ENCODE measurements at regions not wholly inside any gene's neighbourhood (a gene's known extent, or its start where the extent isn't known, plus 50 kb on each side); places are given as distances from the start of the nearest gene placed in this dataset.

DNA sequence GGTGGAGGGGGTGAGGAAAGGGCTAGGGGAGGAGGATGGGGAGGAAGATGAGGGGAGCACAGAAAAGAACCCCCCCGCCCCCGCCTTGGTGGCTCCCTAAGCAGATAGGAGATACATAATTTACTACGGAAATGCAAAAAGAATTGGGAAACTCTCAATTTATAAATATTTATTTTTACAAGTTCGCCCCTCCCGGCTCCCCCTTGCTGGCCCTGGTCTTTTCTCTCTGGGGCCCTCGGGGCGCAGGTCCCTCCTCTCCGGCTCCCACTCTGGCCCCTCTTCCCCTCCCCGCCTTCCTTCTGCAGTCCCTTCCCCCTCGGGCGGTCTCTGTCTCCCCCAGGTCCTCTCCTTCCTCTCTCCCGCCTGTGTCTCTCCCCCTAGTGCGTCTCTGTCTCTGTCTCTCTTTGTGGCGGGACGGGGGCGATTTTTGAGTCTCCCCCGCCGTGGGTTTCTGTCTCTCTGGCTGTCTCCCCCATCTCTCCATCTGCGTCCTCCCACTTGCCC is 173.6 kb upstream of the IER5L start:
- DNase-seq: no peak

DNA sequence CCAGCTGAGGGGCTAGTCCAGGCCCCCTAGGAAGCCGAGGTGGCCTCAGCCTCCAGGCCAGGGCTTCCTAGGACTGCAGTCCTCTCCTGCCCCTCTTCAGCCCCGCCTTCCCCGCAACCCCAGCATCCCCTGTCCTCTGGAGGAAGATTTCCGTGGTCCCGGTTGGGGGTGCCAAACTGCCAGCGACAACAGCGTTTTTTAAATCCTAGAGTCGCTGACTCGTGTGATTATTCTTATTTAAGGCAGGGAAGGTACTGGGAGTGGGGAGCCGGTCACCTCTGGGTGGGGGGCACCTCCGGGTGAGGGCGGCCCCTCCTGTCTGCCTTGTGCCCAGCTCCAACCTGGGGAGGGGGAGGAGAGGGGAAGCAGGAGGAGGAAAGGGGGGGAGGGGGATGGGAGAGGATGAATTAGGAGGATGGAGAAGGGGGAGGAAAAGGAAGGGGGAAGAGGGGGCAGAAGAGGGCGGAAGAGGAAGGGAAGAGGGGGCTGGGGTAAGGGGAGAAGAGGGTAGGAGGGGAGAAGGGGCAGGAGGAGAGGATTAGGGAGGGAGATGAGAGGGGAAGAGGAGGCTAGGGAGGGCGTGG is 173.1 kb upstream of the IER5L start:
- DNase-seq: no peak

DNA sequence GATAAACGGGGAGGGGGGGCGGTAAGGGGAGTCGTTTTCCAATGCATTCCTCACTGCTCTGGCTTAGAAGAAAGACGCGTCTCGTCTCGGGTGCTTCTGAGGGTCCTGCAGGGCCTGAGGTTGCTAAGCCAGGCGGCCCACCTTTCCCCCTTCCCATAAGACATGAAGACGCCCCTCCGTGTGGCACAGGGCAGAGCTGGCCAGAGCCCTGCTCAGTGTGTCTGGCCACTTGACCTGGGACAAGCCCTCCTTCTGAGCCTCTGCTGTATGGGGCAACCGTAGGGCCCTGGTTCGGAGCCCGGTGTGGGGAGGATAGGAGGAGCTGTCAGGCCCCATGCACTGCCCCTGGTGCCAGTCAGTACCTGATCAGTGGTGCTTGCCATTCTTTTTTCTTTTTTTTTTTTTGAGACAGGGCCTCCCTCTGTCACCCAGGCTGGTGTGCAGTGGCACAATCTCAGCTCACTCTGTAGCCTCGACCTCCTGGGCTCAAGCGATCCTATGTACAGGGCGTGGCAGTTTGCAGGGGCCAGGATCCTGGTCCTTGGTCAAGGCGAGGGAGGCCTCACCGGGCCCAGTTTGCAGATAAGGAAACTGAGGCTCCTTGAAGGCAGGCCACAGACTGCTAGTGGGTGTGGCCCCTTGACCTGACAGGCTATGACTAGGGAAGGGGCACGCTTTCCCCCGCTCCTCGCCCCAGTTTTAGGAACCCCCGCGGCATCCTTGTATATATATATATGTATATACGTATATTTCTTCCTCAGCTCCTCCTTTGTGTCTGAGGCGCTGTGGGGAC is 172.3 kb upstream of the IER5L start:
- DNase-seq: no peak

DNA sequence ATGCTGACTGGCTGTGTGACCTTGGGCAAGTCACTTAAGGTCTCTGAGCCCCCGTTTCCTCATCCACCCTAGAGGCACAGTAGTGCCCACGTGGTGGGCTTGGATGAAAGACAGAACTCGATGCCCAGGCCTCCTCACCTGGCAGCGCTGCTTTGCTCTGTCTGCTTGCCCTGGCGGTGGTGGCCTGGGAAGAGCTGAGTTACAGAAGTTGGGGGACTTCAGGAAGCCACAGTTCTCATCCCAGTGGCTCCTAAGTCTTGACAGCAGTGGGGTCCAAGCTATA is 171.5 kb upstream of the IER5L start:
- no peak for DNase-seq

DNA sequence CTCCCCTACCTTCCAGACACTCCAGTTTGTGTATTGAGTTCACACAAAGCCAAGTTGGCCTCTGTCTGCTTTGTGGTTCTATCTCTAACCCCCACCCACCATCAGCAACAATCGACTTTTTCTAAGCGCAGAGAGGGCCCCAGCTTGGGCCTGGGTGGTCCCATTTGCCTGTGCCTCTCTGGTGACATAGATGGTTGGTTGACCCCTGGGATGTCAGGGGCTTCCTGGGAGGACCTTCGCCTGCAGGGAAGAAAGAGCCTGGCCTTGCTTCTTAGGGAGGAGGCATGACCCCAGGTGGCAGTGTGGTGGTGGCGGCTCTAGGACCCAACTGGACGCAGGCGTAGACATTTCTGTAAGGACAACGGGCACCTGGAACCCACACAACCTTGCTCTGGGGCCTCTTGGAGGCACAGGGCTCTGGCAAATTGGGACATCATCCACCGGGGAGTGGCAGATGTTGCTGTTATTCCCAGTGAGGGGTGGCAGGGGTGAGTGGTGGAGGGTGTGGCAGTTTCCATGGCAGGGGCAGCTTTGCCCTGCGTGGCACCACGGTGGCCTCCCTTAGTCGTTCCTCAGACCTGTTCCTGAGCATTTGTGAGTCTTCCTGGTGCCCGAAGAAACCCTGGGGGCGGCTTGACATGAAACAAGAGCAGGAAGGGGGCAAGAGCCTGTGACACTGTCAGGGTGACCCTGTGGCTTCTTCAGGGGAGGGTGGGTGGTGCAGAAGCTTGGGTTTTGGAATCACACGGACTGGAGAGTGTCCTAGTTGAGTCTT is 171.0 kb upstream of the IER5L start:
- no peak for DNase-seq

DNA sequence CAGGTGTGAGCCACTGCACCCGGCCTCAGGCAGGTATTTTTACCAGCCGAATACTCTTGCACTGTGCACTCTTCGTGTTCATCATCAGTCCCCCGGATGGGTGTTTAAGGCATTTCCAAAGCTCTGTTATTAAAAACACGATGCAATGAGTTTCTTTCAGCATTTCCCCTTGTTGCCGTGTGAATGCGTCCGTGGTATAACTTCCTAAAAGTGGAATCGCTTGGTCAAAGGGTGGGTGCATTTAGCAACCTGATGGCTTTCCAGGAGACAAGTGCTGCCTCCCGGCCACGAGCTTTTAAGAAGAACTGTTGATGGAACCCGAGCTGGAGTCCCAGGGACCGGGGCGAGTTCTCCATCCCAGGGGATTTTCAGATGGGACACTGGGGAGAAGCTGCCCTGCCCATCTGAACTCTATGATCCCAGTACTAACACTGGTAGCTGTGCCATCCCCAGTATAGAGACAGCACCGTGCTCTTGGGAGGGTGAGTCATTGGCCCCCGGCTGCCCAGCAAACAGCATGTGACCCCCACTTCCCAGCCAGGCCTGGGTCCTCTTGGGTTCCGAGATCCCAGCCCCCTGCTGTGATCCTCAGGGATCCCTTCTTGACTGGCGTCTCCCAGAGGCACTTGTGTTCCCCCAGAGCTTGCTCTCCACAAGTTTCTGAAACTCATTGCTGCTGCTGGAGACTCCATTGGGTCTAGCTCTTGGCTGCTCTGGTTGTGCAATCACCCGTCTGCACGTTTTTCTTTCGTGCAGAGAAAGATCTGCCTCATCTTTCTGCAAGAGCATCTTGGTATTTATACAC is 169.5 kb upstream of the IER5L start:
- no peak for DNase-seq

DNA sequence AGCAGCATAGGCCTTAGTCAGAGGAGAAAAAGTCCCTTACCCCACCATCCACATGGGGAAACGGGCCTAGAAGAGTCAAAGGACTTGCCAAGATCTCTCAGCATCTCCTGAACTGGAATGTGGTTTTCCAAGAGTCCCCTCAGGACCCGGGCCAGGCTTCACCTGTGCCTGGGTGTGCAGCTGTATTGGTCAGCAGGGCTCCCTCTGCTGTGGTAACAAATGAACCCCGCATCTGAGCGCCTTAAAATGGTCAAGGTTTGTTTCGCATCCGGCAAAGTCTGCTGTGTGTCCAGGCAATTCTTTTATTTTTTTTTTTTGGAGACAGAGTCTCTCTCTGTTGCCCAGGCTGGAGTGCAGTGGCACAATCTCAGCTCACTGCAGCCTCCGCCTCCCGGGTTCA is 168.0 kb upstream of the IER5L start:
- no peak for DNase-seq

DNA sequence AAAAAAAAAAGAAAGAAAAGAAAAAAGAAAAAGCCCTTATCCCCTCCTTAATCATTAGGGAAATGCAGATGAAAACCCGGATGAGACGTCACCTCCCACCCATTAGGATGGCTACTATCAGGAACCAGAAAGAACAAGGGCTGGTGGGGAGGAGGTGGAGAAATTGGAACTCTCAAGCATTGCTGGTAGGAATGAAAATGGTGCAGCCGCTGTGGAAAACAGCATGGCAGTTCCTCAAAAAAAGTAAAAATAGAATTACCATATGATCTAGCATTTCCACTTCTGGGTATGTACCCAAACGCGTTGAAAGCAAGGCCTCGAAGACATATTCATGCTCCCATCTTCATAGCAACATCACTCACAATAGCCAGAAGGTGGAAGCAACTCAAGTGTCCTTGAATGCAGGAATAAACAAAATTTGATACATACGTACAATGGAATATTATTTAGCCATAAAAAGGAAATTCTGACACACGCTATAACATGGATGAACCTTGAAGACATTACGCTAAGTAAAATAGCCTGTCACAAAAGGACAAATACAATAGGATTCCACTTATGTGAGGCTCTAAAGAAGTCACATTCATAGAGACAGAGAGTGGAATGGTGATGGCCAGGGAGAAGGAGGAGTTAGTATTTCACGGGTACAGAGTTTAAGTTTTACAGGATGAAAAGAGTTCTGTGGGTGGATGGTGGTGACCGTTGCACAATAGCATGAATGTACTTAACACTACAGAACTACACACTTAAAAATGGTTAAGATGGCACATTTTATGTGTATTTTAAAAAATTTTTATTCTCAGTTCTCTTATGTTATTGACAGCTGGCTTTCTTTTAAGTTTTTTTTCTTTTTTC is 166.8 kb upstream of the IER5L start:
- no peak for DNase-seq

DNA sequence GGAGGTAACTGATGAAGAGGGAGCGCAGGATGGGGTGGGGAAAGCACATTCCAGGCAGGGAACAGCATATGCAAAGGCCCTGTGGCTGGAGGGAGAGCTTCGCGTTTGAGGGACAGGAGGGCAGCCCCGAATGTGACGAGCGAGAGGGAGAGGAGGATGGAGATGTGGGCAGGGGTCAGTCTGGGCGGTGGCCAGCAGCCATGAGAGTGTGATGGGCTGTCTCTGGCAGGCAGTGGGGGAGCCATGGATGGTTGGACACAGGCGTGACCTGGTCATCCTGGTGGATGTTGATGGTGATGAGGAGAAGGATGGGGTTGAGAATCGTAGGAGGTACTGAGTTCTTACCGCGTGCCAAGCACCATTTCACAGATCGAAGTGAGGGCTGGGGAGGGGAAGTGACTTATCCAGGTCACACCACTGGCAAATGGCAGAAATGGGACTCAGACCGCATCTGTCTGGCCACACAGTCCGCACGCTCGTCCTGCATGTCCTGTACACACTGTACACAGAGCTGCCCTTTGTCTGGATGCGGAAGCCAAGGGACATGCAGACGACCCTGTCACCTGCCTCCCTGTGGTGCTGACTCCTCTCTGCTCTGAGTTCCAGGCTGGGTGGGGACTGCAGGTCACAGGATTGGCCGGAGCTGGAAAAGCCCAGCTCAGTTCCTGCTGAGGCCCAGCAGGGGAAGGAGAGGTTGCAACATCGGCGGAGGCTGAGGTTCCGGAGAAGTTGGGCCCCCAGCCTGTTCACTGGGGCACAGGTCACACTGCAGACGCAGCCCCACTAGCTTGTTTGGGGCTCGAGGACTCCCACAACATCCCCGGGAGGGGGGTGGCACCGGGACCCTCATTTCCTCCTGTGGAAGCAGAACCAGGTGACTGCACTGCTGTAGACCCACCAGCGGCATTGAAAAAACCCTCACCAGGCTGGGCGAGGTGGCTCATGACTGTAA is 165.6 kb upstream of the IER5L start:
- DNase-seq: no peak

DNA sequence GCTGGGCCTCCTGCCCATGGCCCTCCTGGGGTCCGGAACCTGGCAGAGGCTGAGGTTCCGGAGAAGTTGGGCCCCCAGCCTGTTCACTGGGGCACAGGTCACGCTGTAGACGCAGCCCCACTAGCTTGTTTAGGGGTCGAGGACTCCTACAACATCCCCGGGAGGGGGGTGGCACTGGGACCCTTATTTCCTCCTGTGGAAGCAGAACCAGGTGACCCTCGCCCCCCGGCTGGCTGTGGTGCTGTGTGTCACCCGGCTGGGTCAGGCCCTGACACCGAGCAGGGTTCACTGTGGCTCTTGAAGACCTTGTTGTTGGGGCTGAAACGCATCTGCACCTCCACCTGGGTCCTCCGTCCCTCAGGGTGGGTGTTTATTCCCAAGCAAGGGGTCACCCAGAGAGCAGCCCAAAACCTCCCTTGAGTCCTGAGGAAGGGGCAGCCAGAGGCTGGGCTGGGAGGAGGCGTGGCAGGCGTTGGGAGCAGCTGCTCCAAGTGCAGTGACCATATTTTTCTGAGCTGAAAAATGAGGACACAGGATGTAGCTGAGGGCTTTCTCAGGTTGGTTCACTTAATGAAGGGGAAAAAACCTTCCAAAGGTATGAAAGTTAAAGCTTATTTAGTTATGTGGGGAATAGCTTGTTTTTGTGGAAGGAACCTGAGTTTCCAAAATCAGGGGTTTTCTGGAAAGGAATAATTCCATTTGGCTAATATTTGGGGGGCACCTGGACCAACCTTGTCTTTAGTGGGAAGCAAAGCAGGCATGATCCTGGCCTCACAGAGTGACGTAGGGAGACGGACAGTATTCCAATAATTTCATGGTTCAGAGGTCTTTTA is 164.7 kb upstream of the IER5L start:
- no peak for DNase-seq

DNA sequence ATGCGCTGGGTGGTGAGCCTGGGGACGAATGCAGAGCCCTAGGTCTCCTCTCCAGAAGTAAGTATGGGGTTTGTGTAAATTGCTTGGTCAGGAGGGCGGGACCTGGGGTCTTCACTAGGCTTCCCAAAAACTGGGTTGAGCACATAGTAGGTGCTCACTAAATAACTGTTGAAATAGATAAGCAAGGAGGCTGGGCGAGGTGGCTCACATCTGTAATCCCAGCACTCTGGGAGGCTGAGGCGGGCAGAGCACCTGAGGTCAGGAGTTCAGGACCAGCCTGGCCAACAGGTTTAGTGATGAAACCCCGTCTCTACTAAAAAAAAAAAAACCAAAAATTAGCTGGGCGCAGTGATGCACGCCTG is 163.9 kb upstream of the IER5L start:
- DNase-seq: no peak

DNA sequence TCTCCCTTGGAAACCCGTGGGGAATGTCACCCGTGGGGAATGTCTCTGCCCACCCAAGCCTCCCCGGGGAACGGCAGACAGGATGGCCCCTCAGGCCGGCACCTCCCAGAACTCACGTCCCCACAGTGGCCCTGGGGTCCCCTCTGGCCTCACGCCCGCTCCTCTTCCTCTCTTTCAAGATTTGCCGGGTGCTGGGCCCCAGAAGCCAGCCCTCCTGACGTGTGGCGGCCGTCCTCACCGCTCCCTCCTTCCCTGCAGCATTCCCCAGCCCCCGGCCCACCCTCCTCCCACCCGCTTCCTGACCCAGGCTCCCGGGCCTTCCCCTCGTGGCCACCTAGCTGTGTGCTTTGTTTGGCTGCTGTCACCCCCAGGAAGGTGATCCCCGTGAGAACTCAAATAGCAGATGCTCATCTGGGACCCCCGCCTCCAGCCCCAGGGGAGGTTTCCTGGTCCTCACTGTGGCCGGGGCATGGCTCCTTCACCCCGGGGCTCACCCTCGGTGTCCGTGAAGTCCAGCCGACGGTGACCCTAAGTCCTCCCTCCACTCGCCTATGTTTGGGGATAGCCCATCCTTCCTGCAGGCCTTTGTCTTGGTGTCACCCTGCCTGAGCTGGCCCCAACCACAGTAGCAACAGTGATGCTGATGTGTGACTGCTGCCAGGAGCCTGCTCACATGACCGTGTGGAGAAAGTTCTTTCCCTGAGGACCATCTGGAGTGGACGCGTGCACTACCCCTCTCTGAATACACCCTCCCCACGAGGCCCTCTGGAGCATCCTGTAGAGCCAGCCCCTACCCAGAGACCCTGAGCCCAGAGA is 163.3 kb upstream of the IER5L start:
- no peak for DNase-seq

DNA sequence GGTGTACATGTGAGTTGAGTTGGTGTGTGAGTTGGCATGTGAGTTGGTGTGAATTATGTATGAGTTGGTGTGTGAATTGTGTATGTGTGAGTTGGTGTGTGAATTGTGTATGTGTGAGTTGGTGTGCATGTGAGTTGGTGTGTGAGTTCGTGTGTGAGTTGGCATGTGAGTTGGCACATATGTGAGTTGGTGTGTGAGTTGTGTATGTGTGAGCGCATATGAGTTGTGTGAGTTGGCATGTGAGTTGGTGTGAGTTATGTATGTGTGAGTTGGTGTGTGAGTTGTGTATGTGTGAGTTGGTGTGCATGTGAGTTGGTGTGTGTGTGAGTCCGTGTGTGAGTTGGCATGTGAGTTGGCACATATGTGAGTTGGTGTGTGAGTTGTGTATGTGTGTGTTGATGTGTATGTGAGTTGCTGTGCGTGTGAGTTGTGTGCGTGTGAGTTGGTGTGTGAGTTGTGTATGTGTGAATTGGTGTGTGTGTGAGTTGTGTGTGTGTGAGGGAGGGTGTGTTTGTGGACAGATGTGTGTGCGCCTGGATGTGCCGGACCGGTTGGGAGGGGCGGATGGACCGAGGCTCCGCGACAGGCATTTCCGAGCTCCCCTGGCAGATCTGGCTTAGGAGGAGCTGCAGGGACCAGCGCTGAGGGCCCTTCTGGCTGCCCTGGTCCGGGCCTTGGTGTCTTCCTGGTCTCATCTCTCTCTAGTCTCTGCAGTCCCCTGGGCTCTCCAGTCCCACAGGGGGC is 162.5 kb upstream of the IER5L start:
- no peak for DNase-seq

DNA sequence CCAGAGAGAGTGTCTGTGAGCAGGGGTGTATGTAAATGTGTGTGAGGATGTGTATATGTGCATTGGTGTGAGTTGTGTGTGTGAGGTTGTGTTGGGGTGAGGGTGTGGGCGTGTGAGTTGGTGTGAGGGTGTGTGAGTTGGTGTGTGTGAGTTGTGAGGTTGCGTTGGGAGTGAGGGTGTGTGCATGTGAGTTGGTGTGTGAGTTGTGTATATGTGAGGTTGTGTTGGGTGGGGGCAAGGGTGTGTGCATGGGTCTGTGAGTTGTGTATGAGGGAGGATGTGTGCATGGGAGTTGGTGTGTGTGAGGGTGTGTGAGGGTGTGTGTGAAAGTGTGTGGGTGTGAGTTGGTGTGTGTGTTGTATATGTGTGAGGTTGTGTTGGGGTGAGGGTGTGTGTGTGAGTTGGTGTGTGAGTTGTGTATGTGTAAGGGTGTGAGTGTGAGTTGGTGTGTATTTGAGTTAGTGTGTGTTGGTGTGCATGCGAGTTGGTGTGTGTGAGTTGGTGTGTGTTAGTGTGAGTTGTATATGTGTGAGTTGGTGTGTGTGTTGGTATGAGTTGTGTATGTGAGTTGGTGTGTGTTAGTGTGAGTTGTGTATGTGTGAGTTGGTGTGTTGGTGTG is 161.6 kb upstream of the IER5L start:
- no peak for DNase-seq

DNA sequence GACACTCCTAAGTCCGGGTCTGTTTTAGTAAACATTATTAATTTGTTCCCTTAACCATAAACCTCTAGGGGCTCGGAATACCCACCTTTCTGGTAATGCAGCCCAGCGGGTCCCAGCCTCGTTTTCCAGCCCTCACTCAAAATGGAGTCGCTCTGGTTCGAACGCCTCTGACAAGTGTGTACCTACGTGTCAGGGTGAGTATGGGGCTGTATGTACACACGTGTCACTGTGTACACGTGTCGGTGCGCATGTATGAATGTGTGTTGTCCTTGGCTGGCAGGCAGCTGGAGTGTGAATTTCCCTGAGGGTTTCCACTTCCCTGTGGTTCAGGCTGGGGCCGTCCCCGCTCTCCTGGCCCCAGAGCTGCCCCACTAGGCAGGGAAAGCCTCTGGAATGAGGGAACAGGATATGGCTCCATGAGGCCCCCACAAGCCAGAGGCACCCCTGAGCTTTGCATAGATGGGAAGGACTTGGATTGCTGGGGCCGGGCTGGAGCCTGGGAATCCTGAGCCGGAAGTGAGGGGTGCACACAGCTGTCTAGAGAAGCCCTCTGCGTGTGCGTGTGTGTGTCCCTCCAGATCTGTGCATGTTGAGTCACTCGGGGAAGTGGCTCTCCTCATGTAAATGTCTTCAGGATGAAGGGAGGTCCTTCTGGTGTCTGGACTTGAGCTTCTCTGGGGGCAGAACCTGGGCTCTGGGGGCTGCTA is 160.8 kb upstream of the IER5L start:
- no peak for DNase-seq

DNA sequence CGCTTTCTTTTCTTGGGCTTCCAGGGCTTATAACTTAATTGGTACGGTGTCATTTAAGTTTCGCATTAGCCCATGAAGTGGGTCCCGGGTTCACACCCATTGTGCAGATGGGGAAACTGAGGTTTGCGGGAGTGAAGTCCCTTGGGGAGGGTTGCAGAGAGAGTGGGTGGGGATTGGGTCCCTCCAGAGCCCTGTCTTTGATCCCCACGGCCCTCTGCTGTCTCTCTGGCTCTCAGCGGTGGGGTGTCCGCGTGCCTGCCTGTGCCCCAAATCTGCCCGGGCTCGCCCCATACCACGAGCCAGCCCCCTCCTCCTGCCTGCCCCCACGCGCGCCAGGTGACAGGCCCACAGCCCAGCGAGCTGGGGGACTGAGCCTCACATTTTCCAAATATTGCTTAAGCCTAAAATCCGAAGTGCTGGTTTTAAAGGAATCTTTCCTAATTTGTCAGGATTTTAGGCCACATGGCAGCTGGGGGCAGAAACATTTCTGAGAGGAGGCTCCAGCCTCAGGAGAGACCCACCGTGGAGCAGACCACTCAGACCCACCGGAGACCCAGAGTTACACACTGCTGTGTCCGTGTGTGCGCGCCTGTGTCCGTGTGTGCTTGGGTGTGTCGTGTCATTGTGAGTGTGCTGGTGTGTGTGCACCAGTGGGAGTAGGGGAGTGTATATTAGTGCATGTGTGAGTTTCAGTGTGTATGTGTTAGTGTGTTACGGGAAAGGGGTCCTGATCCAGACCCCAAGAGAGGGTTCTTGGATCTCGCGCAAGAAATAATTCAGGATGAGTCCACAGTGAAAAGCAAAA is 159.5 kb upstream of the IER5L start:
- no peak for DNase-seq
